HG03039 (cell line): ENCODE measurements at regions not wholly inside any gene's neighbourhood (a gene's known extent, or its start where the extent isn't known, plus 50 kb on each side); places are given as distances from the start of the nearest gene placed in this dataset.
A peak's percentile ranks its signal among the peaks of the same experiment; 100 is the strongest.

Source experiments
- ATAC-seq: cut with Tn5 transposase; IDR thresholded peaks from one replicate; pipeline ENCODE4 v1.9.1; 2021; ENCODE audit warnings: mild to moderate bottlenecking, moderate library complexity; ENCODE audit not compliant: unreplicated experiment

GRCh38 chr3:99016452-99016851 lies 115.0 kb upstream of the DCBLD2 start:
- ATAC-seq, result no peak

GRCh38 chr3:99013777-99014315 lies 112.4 kb upstream of the DCBLD2 start:
- ATAC-seq, result no peak

GRCh38 chr3:99013077-99013476 lies 111.6 kb upstream of the DCBLD2 start:
- no peak for ATAC-seq

GRCh38 chr3:99012051-99012450 lies 110.6 kb upstream of the DCBLD2 start:
- peak; percentile 78 for ATAC-seq

GRCh38 chr3:99009851-99010250 lies 108.4 kb upstream of the DCBLD2 start:
- ATAC-seq, result no peak

- ATAC-seq, result no peak
Measured at GRCh38 chr3:99006686-99007085, 105.2 kb upstream of the DCBLD2 start.

GRCh38 chr3:98999675-99000074 lies 98.2 kb upstream of the DCBLD2 start:
- ATAC-seq, result no peak

- ATAC-seq, result no peak
Measured at GRCh38 chr3:98994128-98994762, 92.8 kb upstream of the DCBLD2 start.

GRCh38 chr3:98991393-98991792 lies 89.9 kb upstream of the DCBLD2 start:
- no peak for ATAC-seq

- no peak for ATAC-seq
Measured at GRCh38 chr3:98990657-98991056, 89.2 kb upstream of the DCBLD2 start.

- no peak for ATAC-seq
Measured at GRCh38 chr3:98986073-98986472, 84.6 kb upstream of the DCBLD2 start.

GRCh38 chr3:98985431-98985830 lies 83.9 kb upstream of the DCBLD2 start:
- no peak for ATAC-seq

GRCh38 chr3:98984024-98984423 lies 82.5 kb upstream of the DCBLD2 start:
- no peak for ATAC-seq

GRCh38 chr3:98982351-98982750 lies 80.9 kb upstream of the DCBLD2 start:
- no peak for ATAC-seq

- peak; percentile 98 for ATAC-seq
Measured at GRCh38 chr3:98980915-98981596, 79.6 kb upstream of the DCBLD2 start.

GRCh38 chr3:98979296-98979695 lies 77.8 kb upstream of the DCBLD2 start:
- ATAC-seq, result no peak

GRCh38 chr3:98978068-98978811 lies 76.7 kb upstream of the DCBLD2 start:
- no peak for ATAC-seq

GRCh38 chr3:98977520-98977919 lies 76.0 kb upstream of the DCBLD2 start:
- no peak for ATAC-seq

GRCh38 chr3:98974442-98974841 lies 72.9 kb upstream of the DCBLD2 start:
- no peak for ATAC-seq

- no peak for ATAC-seq
Measured at GRCh38 chr3:98972720-98973119, 71.2 kb upstream of the DCBLD2 start.

GRCh38 chr3:98972155-98972554 lies 70.7 kb upstream of the DCBLD2 start:
- ATAC-seq, result no peak

- ATAC-seq, result no peak
Measured at GRCh38 chr3:98971169-98971681, 69.7 kb upstream of the DCBLD2 start.
